PC-3 (cell line): ENCODE measurements at regions not wholly inside any gene's neighbourhood (a gene's known extent, or its start where the extent isn't known, plus 50 kb on each side); places are given as distances from the start of the nearest gene placed in this dataset.

Experiments used
- ATAC-seq: fragments of 200-7000 bp; cut with Tn5 transposase; 2 replicates; pipeline ENCODE4 v1.9.1; 2020; ENCODE audit warnings: mild to moderate bottlenecking, moderate library complexity
- BruUV-seq: library from RNA; stranded (reverse); fragments of 400-500 nt; replicated peaks from 2 replicates; lab custom pipeline; 2021; lab: Mats Ljungman, UMichigan
- CTCF ChIA-PET: fragments of 300-600 bp; sonication (Branson Sonifier 250); formaldehyde crosslinking; loops from one replicate; lab custom pipeline; 2022; ENCODE audit warnings: antibody characterized with exemption; lab: Charles Lee
- POLR2A ChIA-PET: fragments of 300-600 bp; sonication (Branson Sonifier 250); formaldehyde crosslinking; loops from one replicate; lab custom pipeline; 2022; ENCODE audit warnings: antibody characterized with exemption; ENCODE audit not compliant: unreplicated experiment; lab: Charles Lee
- DNase-seq: peaks from one replicate; pipeline ENCODE4 v3.0.0-alpha.2; 2015
- H2AFZ ChIP-seq: fragments of 300-600 bp; sonication (generic); 2 replicates; pipeline ENCODE4 v1.6.0; 2016; ENCODE audit warnings: antibody characterized with exemption, low read length
- H3F3A ChIP-seq: fragments of 300-600 bp; sonication (generic); one replicate; pipeline ENCODE4 v1.6.0; 2017; ENCODE audit warnings: antibody characterized with exemption, low read length, control low read depth, mild to moderate bottlenecking; ENCODE audit not compliant: unreplicated experiment
- H3K27ac ChIP-seq: fragments of 300-600 bp; sonication (generic); 2 replicates; pipeline ENCODE4 v1.5.1; 2016; ENCODE audit warnings: mild to moderate bottlenecking, low read length
- H3K27me3 ChIP-seq: fragments of 300-600 bp; sonication (generic); 2 replicates; pipeline ENCODE4 v1.6.1; 2016; ENCODE audit warnings: low read length, mixed read lengths
- H3K36me3 ChIP-seq: fragments of 300-600 bp; sonication (generic); 2 replicates; pipeline ENCODE4 v1.6.1; 2016; ENCODE audit warnings: low read depth, mixed run types, low read length, mixed read lengths
- H3K4me1 ChIP-seq: fragments of 300-600 bp; sonication (generic); 2 replicates; pipeline ENCODE4 v1.5.1; 2016; ENCODE audit warnings: low read length; ENCODE audit not compliant: insufficient read depth
- H3K4me2 ChIP-seq: fragments of 300-600 bp; sonication (generic); 2 replicates; pipeline ENCODE4 v1.6.0; 2016; ENCODE audit warnings: low read length
- H3K4me3 ChIP-seq: fragments of 300-600 bp; sonication (generic); 2 replicates; pipeline ENCODE4 v1.5.1; 2016; ENCODE audit warnings: mild to moderate bottlenecking, low read length, mixed read lengths
- H3K79me2 ChIP-seq: fragments of 300-600 bp; sonication (generic); 2 replicates; pipeline ENCODE4 v1.6.1; 2017; ENCODE audit warnings: low read length, mixed read lengths
- H3K9ac ChIP-seq: fragments of 300-600 bp; sonication (generic); 2 replicates; pipeline ENCODE4 v1.6.0; 2016; ENCODE audit warnings: mild to moderate bottlenecking, low read length
- H3K9me2 ChIP-seq: fragments of 300-600 bp; sonication (generic); replicated peaks from 2 replicates; pipeline ENCODE4 v1.6.1; 2016; ENCODE audit warnings: mixed run types, low read length, mixed read lengths
- H3K9me3 ChIP-seq: fragments of 300-600 bp; sonication (generic); 2 replicates; pipeline ENCODE4 v1.6.1; 2016; ENCODE audit warnings: low read length, mixed read lengths
- H4K20me1 ChIP-seq: fragments of 300-600 bp; sonication (generic); 2 replicates; pipeline ENCODE4 v1.6.1; 2016; ENCODE audit warnings: low read length, mixed read lengths
- EZH2 ChIP-seq: fragments of 300-600 bp; sonication (generic); IDR thresholded peaks from one replicate; pipeline ENCODE4 v1.6.1; 2017; ENCODE audit warnings: antibody characterized with exemption, mild to moderate bottlenecking, low read length; ENCODE audit not compliant: unreplicated experiment
- EZH2phosphoT487 ChIP-seq: fragments of 300-600 bp; sonication (generic); IDR thresholded peaks from 2 replicates; pipeline ENCODE4 v1.6.1; 2018; ENCODE audit warnings: mild to moderate bottlenecking, antibody characterized with exemption, low read length, borderline replicate concordance
- intact Hi-C: fragments of 100-400 bp; cut with micrococcal nuclease; formaldehyde crosslinking; loops from 2 replicates; pipeline ENCODE4 v1.9.0; 2023
- TF ChIP-seq, protein P1 (sequence below): fragments of 300-600 bp; sonication (generic); conservative IDR thresholded peaks from 2 replicates; pipeline ENCODE4 v1.5.1; 2017; ENCODE audit warnings: antibody characterized with exemption, low read depth, mild to moderate bottlenecking, low read length

DNA sequence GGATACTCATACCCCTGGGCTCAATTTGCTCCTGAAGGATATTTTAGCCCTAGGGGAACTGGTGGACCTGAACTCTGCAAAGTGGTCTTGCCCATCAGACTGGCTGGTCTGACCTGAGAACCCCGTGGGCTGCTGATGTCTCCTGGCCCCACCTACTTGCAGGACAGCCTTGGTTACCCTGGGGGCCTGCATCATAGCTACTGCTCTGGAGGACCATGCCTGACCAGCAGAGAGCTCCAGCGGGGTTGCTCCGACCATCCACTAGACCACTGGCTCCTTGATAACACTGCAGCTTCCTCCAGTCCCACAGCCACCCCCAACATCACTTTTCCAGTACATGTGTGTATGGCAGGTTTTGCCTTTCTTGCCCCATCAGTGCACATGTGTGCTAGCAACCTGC, 331.6 kb upstream of the BRINP3 start:
- Histone ChIP-seq H3K79me2 (no peaks in the 10 kb centered on the region), H3F3A (no peaks in the 10 kb centered on the region), H3K4me3 (no peak overlapping the region), H3K4me2 (no peak overlapping the region), H3K9ac (no peak overlapping the region), H3K36me3 (no peaks in the 10 kb centered on the region), H3K27me3 (peaks cover 21% of the 10 kb centered on the region), H3K9me2 (no peaks in the 10 kb centered on the region), H3K27ac (no peak overlapping the region), H2AFZ (no peak overlapping the region), H3K9me3 (no peaks in the 10 kb centered on the region), H3K4me1 (no peaks in the 10 kb centered on the region), H4K20me1 (no peaks in the 10 kb centered on the region)
- intact Hi-C loops: no loop called here
- no TSS peak for BruUV-seq
- no peak for ATAC-seq
- DNase-seq: no peak
- ChIA-PET CTCF (no interaction called here), POLR2A (no interaction called here)
- TF ChIP-seq, protein P1, sequence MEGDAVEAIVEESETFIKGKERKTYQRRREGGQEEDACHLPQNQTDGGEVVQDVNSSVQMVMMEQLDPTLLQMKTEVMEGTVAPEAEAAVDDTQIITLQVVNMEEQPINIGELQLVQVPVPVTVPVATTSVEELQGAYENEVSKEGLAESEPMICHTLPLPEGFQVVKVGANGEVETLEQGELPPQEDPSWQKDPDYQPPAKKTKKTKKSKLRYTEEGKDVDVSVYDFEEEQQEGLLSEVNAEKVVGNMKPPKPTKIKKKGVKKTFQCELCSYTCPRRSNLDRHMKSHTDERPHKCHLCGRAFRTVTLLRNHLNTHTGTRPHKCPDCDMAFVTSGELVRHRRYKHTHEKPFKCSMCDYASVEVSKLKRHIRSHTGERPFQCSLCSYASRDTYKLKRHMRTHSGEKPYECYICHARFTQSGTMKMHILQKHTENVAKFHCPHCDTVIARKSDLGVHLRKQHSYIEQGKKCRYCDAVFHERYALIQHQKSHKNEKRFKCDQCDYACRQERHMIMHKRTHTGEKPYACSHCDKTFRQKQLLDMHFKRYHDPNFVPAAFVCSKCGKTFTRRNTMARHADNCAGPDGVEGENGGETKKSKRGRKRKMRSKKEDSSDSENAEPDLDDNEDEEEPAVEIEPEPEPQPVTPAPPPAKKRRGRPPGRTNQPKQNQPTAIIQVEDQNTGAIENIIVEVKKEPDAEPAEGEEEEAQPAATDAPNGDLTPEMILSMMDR: no peak
- no peak for TF ChIP-seq EZH2
- no peak for TF ChIP-seq EZH2phosphoT487

DNA sequence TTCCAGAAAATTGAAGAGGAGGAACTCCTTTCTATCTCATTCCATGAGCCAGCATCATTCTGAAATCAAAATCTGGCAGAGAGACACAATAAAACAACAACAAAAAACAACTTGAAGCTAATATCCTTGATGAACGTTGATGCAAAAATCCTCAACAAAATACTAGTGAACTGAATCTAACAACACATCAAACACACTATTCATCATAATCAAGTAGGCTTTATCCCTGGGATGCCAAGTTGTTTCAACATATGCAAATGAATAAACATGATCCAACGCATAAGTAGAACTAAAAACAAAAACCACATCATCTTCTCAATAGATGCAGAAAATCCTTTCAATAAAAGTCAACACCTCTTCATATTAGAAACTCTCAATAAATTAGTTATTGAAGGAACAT, 335.3 kb upstream of the BRINP3 start:
- no peaks in the 10 kb centered on the region for H3K79me2 ChIP-seq
- no peaks in the 10 kb centered on the region for H3K4me1 ChIP-seq
- ChIA-PET CTCF (no interaction called here), POLR2A (no interaction called here)
- H3F3A ChIP-seq: no peaks in the 10 kb centered on the region
- H3K36me3 ChIP-seq: no peaks in the 10 kb centered on the region
- no TSS peak for BruUV-seq
- DNase-seq (no peak), ATAC-seq (no peak)
- no peaks in the 10 kb centered on the region for H4K20me1 ChIP-seq
- no peak overlapping the region for H3K4me3 ChIP-seq
- peaks cover 23% of the 10 kb centered on the region for H3K27me3 ChIP-seq
- no peak overlapping the region for H2AFZ ChIP-seq
- H3K9me3 ChIP-seq: no peaks in the 10 kb centered on the region
- no peak for TF ChIP-seq EZH2
- TF ChIP-seq EZH2phosphoT487: no peak
- TF ChIP-seq, protein P1: no peak
- intact Hi-C loops: no loop called here
- no peak overlapping the region for H3K9ac ChIP-seq
- no peak overlapping the region for H3K27ac ChIP-seq
- H3K4me2 ChIP-seq: no peak overlapping the region
- no peaks in the 10 kb centered on the region for H3K9me2 ChIP-seq

DNA sequence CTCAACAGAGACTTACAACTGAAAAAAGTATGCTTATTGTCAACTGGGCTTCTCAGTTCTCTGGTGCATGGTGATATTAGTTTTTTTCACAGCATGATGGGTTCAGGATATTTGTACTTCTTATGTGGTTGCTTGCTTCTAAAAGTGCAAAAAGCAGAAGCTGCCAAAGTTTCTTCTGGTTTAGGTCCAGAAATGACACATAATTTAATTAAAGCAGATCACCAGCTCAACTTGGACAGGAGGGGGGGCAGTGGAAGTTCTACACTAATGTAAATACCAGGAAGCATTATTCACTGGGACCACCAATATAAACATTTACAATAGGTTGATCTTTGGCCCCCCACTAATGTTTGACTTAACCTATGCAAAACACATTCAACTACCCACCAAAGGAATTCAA, 354.8 kb upstream of the BRINP3 start:
- Histone ChIP-seq H3K4me2 (no peak overlapping the region), H3K27me3 (peaks cover 10% of the 10 kb centered on the region; the same call in 1 of the 2 replicates), H4K20me1 (no peaks in the 10 kb centered on the region), H3F3A (no peaks in the 10 kb centered on the region), H3K27ac (no peak overlapping the region), H3K9ac (no peak overlapping the region), H3K79me2 (no peaks in the 10 kb centered on the region), H3K4me3 (no peak overlapping the region), H2AFZ (no peak overlapping the region), H3K4me1 (no peaks in the 10 kb centered on the region), H3K9me3 (no peaks in the 10 kb centered on the region), H3K36me3 (no peaks in the 10 kb centered on the region), H3K9me2 (no peaks in the 10 kb centered on the region)
- intact Hi-C loops: no loop called here
- no TSS peak for BruUV-seq
- CTCF ChIA-PET: interaction anchor here (0.8 kb wide), 1 partner anchor 412 kb away, joined by 3 read pairs; no protein-coding TSS in a partner anchor
- ATAC-seq: no peak
- POLR2A ChIA-PET: no interaction called here
- TF ChIP-seq EZH2 (no peak), EZH2phosphoT487 (no peak)
- TF ChIP-seq, protein P1: no peak
- no peak for DNase-seq
